GM21619 (cell line): ENCODE measurements at regions not wholly inside any gene's neighbourhood (a gene's known extent, or its start where the extent isn't known, plus 50 kb on each side); places are given as distances from the start of the nearest gene placed in this dataset.

Experiments
- ATAC-seq: cut with Tn5 transposase; IDR thresholded peaks from one replicate; pipeline ENCODE4 v1.9.1; 2021; ENCODE audit not compliant: unreplicated experiment

- no peak for ATAC-seq
Observed at GRCh38 chr3:127352612-127353011, 64.8 kb upstream of the PRR20G start.

DNA sequence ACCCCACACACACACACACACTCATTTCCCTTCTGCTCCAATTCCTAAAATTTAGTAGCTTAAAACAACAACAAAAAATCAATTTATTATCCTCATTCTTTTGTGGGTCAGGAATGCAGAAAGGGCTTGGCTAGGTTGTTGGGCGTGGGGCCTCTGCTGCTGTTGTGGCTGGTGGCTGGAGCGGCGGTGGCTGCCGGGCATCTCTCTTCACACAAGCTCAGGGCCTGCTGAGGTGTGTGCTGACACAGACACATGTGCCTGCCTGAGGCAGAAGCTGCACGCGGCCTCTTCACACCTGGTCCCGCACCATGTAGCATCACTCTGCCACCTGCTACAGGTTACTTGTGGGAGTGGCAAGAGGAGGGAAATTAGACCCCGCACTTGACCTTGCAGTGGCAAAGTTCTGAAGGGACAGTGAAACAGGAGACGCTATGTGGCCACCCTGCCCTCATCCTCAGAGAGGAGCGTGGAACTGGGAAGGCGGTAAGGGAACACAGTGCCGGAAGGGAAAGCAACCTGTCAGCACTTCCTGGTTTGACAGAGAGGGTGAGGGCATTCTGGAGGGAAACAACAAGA, 64.0 kb upstream of the PRR20G start:
- no peak for ATAC-seq

- ATAC-seq: no peak
Observed at GRCh38 chr3:127351321-127351720, 63.5 kb upstream of the PRR20G start.

- no peak for ATAC-seq
Observed at GRCh38 chr3:127350172-127351050, 62.6 kb upstream of the PRR20G start.

- ATAC-seq: no peak
Observed at GRCh38 chr3:127349501-127350171, 61.8 kb upstream of the PRR20G start.

GRCh38 chr3:127342735-127343134, 54.9 kb upstream of the PRR20G start:
- no peak for ATAC-seq

DNA sequence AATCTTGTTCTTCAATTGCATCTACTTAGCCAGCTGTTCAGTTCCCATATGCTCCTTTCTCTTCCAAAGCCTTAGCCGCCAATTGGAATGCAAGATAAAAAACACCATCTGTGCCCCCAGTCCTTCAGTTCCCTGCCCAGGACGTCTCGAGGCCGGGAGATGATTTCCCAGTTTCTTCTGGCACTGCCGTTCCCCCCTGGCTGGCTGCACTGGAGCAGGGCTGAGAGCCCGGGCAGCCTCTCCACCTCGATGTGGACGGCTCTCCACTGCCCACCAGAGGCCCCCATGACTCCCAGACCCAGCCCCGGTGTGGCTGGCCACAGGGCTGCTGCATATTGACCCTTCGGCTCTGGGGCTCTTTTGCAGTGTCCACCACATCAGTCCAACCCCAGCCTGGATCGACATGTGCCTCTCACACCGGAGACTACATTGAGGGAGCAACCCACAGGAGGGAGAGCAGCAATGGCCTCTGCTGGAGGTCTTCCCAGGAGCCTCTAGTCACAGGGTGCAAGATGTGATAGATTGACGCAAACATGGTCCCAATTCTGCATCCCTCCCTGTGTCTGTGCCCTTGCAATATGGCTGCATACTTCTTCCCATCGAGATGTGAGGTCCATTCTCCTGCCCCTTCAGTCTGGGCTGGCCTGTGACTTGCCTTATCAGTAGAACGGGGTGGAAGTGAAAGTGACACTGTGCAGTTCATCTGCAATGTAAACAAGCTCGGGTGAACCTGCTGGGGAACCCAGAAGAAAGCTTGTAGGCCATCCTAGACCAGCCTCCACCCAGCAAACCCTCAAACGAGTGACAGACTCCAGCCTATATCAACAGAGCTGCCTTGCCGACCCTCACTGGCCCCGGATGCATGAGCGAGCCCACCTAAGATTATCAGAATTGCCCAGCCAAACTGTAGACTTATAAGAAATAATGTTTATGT, 52.3 kb upstream of the PRR20G start:
- ATAC-seq: no peak

- ATAC-seq: no peak
Observed at GRCh38 chr3:127339016-127339415, 51.2 kb upstream of the PRR20G start.

DNA sequence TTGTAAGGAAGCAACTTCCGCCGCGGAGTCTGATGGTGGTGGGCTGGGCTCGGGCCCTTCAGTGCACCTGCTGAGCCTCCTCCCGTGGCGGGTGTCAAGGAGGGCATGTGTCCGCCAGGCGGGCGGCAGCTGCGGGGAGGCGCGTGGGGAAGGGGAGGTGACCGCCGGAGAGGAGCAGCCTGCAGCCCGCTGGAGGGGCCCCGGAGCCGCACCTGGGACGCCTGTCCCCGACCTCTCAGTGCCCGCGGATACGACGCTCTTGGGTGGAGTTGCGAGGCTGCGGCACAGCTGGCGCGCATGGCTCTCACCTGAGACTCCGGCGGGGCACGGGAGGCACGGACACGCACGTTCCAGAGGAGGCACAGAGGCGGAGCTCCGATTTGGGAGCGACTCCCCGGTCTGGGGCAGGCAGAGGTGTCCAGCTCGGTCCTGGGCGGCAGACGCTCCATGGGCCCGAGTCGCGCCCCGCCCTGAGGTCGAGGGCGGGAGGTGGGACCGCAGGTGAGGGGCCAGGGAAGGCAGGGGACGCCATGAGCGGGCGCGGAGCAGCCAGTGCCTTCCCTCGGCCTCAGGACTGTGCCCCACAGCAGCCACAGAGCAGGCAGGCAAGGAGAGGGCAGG, 50.2 kb upstream of the PRR20G start:
- ATAC-seq: no peak
